Chondrocyte (in vitro differentiated cells): ENCODE measurements at regions not wholly inside any gene's neighbourhood (a gene's known extent, or its start where the extent isn't known, plus 50 kb on each side); places are given as distances from the start of the nearest gene placed in this dataset.

ENCODE experiments used
- DNase-seq: peaks from one replicate; pipeline ENCODE4 v3.0.0; 2021; ENCODE audit warnings: mixed read lengths, low spot score
- H3K27ac Mint-ChIP-seq: one replicate; pipeline ENCODE4 v1.8.0; 2021; ENCODE audit warnings: mild to moderate bottlenecking, moderate library complexity, mixed read lengths; ENCODE audit not compliant: unreplicated experiment
- H3K27me3 Mint-ChIP-seq: 2 replicates; pipeline ENCODE4 v1.8.0; 2021; ENCODE audit warnings: low read depth, mixed read lengths
- H3K36me3 Mint-ChIP-seq: 2 replicates; pipeline ENCODE4 v1.8.0; 2021; ENCODE audit warnings: low read depth, mixed read lengths
- H3K4me1 Mint-ChIP-seq: 2 replicates; pipeline ENCODE4 v1.8.0; 2021; ENCODE audit warnings: low read depth, mild to moderate bottlenecking, mixed read lengths
- H3K4me3 Mint-ChIP-seq: one replicate; pipeline ENCODE4 v1.8.0; 2021; ENCODE audit warnings: mild to moderate bottlenecking, moderate library complexity, mixed read lengths; ENCODE audit not compliant: unreplicated experiment
- H3K9me3 Mint-ChIP-seq: 2 replicates; pipeline ENCODE4 v1.8.0; 2021; ENCODE audit warnings: low read depth, mixed read lengths
- TF ChIP-seq, protein P1 (sequence below): fragments of 200-600 bp; sonication (generic); IDR thresholded peaks from 2 replicates; pipeline ENCODE4 v1.5.0; 2021; ENCODE audit warnings: antibody characterized with exemption, mild to moderate bottlenecking, moderate library complexity

DNA sequence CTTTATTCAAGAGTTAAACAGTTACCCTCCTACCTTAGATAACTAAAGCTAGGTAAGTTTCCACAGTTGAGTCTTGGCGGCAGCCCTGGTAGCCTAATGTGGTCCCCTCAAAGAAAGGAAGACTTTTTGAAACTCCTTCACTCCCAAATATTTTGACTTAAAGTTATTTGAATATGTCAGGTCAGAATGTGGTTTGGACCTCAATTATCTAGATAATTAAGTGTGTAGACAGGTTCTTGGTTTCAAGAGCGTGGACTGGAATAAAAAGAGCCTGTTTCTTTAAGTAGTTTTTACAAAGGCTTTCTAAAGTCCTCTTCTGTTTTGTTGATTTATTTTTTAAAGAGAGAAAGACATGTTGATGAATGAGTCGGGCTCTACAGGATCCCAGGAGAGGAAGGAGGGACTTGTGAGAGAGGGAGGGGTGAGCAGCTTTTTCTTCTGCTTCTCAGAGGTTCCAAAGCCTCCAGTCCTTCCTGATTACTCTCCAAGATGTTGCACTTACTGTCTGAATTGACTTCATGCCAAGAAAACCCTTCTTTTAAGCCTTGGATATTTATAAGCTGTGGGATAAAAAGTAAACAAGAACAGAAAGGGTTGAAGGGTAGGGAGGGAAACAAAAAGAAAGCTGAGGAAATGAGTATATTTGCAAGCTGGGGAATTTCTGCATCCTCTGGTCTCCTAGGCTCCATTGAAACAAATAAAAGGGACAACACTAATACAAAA is 457.4 kb downstream of the IGSF11 start:
- Mint-ChIP-seq H3K4me1 (no peaks in the 10 kb centered on the region), H3K4me3 (no peak overlapping the region), H3K36me3 (no peaks in the 10 kb centered on the region), H3K27ac (no peak overlapping the region), H3K27me3 (peaks cover 19% of the 10 kb centered on the region), H3K9me3 (no peaks in the 10 kb centered on the region)
- no peak for DNase-seq
- TF ChIP-seq, protein P1, sequence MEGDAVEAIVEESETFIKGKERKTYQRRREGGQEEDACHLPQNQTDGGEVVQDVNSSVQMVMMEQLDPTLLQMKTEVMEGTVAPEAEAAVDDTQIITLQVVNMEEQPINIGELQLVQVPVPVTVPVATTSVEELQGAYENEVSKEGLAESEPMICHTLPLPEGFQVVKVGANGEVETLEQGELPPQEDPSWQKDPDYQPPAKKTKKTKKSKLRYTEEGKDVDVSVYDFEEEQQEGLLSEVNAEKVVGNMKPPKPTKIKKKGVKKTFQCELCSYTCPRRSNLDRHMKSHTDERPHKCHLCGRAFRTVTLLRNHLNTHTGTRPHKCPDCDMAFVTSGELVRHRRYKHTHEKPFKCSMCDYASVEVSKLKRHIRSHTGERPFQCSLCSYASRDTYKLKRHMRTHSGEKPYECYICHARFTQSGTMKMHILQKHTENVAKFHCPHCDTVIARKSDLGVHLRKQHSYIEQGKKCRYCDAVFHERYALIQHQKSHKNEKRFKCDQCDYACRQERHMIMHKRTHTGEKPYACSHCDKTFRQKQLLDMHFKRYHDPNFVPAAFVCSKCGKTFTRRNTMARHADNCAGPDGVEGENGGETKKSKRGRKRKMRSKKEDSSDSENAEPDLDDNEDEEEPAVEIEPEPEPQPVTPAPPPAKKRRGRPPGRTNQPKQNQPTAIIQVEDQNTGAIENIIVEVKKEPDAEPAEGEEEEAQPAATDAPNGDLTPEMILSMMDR, result no peak

DNA sequence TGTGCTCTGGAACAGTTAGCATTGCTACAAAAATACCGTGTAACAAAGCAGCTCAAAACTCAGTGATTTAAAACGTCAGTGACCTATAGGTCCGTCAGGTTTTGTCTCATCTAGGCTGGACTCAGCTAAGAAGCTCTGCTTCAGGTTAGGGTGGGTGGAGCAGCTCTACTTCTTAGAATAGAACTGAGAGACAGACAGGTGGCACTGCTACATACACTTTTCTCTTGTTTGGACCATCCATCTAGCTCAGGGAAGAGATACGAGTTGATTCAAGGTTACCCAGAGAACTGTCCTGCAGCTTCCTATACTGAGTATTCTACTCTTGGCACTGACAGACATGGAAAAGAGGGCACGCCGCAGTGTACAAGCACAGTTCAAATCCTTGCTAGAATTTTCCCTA is 456.1 kb downstream of the IGSF11 start:
- Mint-ChIP-seq H3K9me3 (peaks cover 4% of the 10 kb centered on the region), H3K36me3 (no peaks in the 10 kb centered on the region), H3K27me3 (peaks cover 17% of the 10 kb centered on the region), H3K27ac (no peak overlapping the region), H3K4me1 (no peaks in the 10 kb centered on the region), H3K4me3 (no peak overlapping the region)
- no peak for DNase-seq
- TF ChIP-seq, protein P1, result no peak

- Mint-ChIP-seq H3K9me3 (peaks cover 12% of the 10 kb centered on the region), H3K27ac (no peak overlapping the region), H3K27me3 (no peaks in the 10 kb centered on the region), H3K4me1 (no peaks in the 10 kb centered on the region), H3K36me3 (no peaks in the 10 kb centered on the region), H3K4me3 (no peak overlapping the region)
- DNase-seq, result no peak
- TF ChIP-seq, protein P1, result no peak
Observed at GRCh38 chr3:118587037-118587741, 447.5 kb downstream of the IGSF11 start.

GRCh38 chr3:118587847-118588246 is 446.8 kb downstream of the IGSF11 start:
- no peak overlapping the region for H3K27ac Mint-ChIP-seq
- no peak for DNase-seq
- no peak overlapping the region for H3K4me3 Mint-ChIP-seq
- TF ChIP-seq, protein P1, result no peak
- H3K27me3 Mint-ChIP-seq, result no peaks in the 10 kb centered on the region
- H3K4me1 Mint-ChIP-seq, result no peaks in the 10 kb centered on the region
- H3K9me3 Mint-ChIP-seq, result peaks cover 11% of the 10 kb centered on the region
- no peaks in the 10 kb centered on the region for H3K36me3 Mint-ChIP-seq

- no peak overlapping the region for H3K27ac Mint-ChIP-seq
- H3K9me3 Mint-ChIP-seq, result peaks cover 15% of the 10 kb centered on the region
- H3K4me3 Mint-ChIP-seq, result no peak overlapping the region
- H3K4me1 Mint-ChIP-seq, result no peaks in the 10 kb centered on the region
- TF ChIP-seq, protein P1, result no peak
- no peaks in the 10 kb centered on the region for H3K36me3 Mint-ChIP-seq
- no peak for DNase-seq
- H3K27me3 Mint-ChIP-seq, result peaks cover 2% of the 10 kb centered on the region
Observed at GRCh38 chr3:118593277-118593670, 441.4 kb downstream of the IGSF11 start.
